ENCODE measurements at regions not wholly inside any gene's neighbourhood (a gene's known extent, or its start where the extent isn't known, plus 50 kb on each side); places are given as distances from the start of the nearest gene placed in this dataset.

DNA sequence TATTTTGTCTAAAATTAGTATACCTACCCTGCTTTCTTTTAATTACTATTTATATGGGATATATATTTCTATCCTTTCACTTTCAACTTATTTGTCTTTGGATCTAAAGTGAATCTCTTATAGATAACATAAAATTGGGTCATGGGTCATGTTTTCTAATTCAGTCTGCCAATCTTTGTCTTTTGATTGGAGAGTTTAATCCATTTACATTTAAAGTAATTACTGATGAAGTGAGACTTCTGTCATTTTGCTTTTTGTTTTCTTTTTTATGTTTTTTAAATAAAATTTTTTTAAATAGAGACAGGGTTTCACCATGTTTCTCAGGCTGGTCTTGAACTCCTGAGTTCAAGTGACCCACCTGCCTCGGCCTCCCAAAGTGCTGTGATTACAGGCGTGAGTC lies 50.5 kb upstream of the PRDM1 start:
- H3K79me2 ChIP-seq (ENCODE audit: control insufficient read depth, insufficient read depth, low read length) = no peaks in the 10 kb centered on the region
- H3K4me1 ChIP-seq (ENCODE audit: control insufficient read depth, extremely low read depth, insufficient read depth, low read length) = no peaks in the 10 kb centered on the region
- ChIA-PET POLR2A (no interaction called here), CTCF (no interaction called here)
- H3K9me1 ChIP-seq (replicated peaks; ENCODE audit: control insufficient read depth, extremely low read depth, insufficient read depth, low read length) = no peaks in the 10 kb centered on the region
- H3K9ac ChIP-seq (replicated peaks; ENCODE audit: extremely low read depth, insufficient read depth, low read length) = no peak overlapping the region
- no peaks in the 10 kb centered on the region for H3K27me3 ChIP-seq (ENCODE audit: control insufficient read depth in 2 of 2, insufficient read depth in 2 of 2, low read length in 2 of 2)
- H3K27ac ChIP-seq (ENCODE audit: insufficient read depth, low read depth, low read length) = no peak overlapping the region
- H3K4me3 ChIP-seq (replicated peaks in 1 of 3; ENCODE audit: insufficient read depth in 1 of 3, low read depth in 1 of 3, low read length in 3 of 3) = no peak overlapping the region
- intact Hi-C loops (cut with micrococcal nuclease) = no loop called here
- no peak overlapping the region for H3K4me2 ChIP-seq (ENCODE audit: insufficient read depth, low read length)
- H4K20me1 ChIP-seq (replicated peaks; ENCODE audit: control insufficient read depth, extremely low read depth, insufficient read depth, low read length) = no peaks in the 10 kb centered on the region
- DNase-seq (ENCODE audit: low read depth, low spot score) = no peak
- TF ChIP-seq JUN (IDR thresholded peaks at IDR 0.05; ENCODE audit: borderline replicate concordance, insufficient read depth, insufficient read length, low read depth) (no peak), POLR2AphosphoS5 (IDR thresholded peaks at IDR 0.05; ENCODE audit: insufficient read depth, low read depth, low read length) (no peak)
- TF ChIP-seq, protein P1, sequence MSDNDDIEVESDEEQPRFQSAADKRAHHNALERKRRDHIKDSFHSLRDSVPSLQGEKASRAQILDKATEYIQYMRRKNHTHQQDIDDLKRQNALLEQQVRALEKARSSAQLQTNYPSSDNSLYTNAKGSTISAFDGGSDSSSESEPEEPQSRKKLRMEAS (IDR thresholded peaks at IDR 0.05; ENCODE audit: insufficient read depth, insufficient read length) = no peak
- dilution Hi-C loops (cut with MboI; ENCODE audit: extremely low pct_ligation_motif_present, low sequenced_read_pairs) = no loop called here
- H2AFZ ChIP-seq (ENCODE audit: low read depth, low read length) = no peak overlapping the region
- no TSS peak for BruUV-seq (replicated peaks)
- FAIRE-seq = no peak
- no peaks in the 10 kb centered on the region for H3K9me3 ChIP-seq (replicated peaks; ENCODE audit: control insufficient read depth, insufficient read depth, low read length)
- H3K36me3 ChIP-seq (ENCODE audit: control insufficient read depth in 2 of 2, extremely low read depth in 1 of 2, insufficient read depth in 2 of 2, low read length in 2 of 2) = no peaks in the 10 kb centered on the region

GRCh38 chr6:106033806-106034205 lies 52.3 kb upstream of the PRDM1 start:
- Histone ChIP-seq H2AFZ (ENCODE audit: low read depth, low read length) (no peak overlapping the region), H3K27me3 (ENCODE audit: control insufficient read depth in 2 of 2, insufficient read depth in 2 of 2, low read length in 2 of 2) (no peaks in the 10 kb centered on the region), H3K36me3 (ENCODE audit: control insufficient read depth in 2 of 2, extremely low read depth in 1 of 2, insufficient read depth in 2 of 2, low read length in 2 of 2) (no peaks in the 10 kb centered on the region), H3K9me3 (replicated peaks; ENCODE audit: control insufficient read depth, insufficient read depth, low read length) (no peaks in the 10 kb centered on the region), H3K79me2 (ENCODE audit: control insufficient read depth, insufficient read depth, low read length) (no peaks in the 10 kb centered on the region), H3K4me2 (ENCODE audit: insufficient read depth, low read length) (no peak overlapping the region), H3K27ac (ENCODE audit: insufficient read depth, low read depth, low read length) (no peak overlapping the region), H3K9me1 (replicated peaks; ENCODE audit: control insufficient read depth, extremely low read depth, insufficient read depth, low read length) (no peaks in the 10 kb centered on the region), H3K4me1 (ENCODE audit: control insufficient read depth, extremely low read depth, insufficient read depth, low read length) (no peaks in the 10 kb centered on the region), H3K9ac (replicated peaks; ENCODE audit: extremely low read depth, insufficient read depth, low read length) (no peak overlapping the region), H3K4me3 (replicated peaks in 1 of 3; ENCODE audit: insufficient read depth in 1 of 3, low read depth in 1 of 3, low read length in 3 of 3) (no peak overlapping the region), H4K20me1 (replicated peaks; ENCODE audit: control insufficient read depth, extremely low read depth, insufficient read depth, low read length) (no peaks in the 10 kb centered on the region)
- dilution Hi-C loops (cut with MboI; ENCODE audit: extremely low pct_ligation_motif_present, low sequenced_read_pairs) (no loop called here), intact Hi-C loops (cut with micrococcal nuclease) (no loop called here)
- POLR2A ChIA-PET = no interaction called here
- DNase-seq (ENCODE audit: low read depth, low spot score) = no peak
- CTCF ChIA-PET = no interaction called here
- BruUV-seq (replicated peaks) = no TSS peak
- no peak for FAIRE-seq
- TF ChIP-seq POLR2AphosphoS5 (IDR thresholded peaks at IDR 0.05; ENCODE audit: insufficient read depth, low read depth, low read length) (no peak), EZH2 (IDR thresholded peaks at IDR 0.05; ENCODE audit: borderline replicate concordance, low read depth, low read length, severe bottlenecking) (no peak), POLR2A (IDR thresholded peaks at IDR 0.05; ENCODE audit: low read depth, low read length) (no peak), MYC (IDR thresholded peaks at IDR 0.05; ENCODE audit: low read depth, low read length) (no peak), GATA2 (IDR thresholded peaks at IDR 0.05; ENCODE audit: insufficient read depth, insufficient read length, low read depth, low read length) (no peak), CTCF (IDR thresholded peaks at IDR 0.05; ENCODE audit: extremely low read depth in 1 of 2, insufficient read depth in 1 of 2, low read depth in 1 of 2, low read length in 2 of 2) (no peak), FOS (IDR thresholded peaks at IDR 0.05; ENCODE audit: borderline replicate concordance, insufficient read depth, low read length) (no peak), JUN (IDR thresholded peaks at IDR 0.05; ENCODE audit: borderline replicate concordance, insufficient read depth, insufficient read length, low read depth) (no peak)
- TF ChIP-seq, protein P1 (IDR thresholded peaks at IDR 0.05; ENCODE audit: insufficient read depth, insufficient read length) = no peak
